Keratinocyte (primary cell): ENCODE measurements at regions not wholly inside any gene's neighbourhood (a gene's known extent, or its start where the extent isn't known, plus 50 kb on each side); places are given as distances from the start of the nearest gene placed in this dataset.

Experiments used
- DNase-seq: peaks from one replicate; pipeline ENCODE4 v3.0.0-alpha.2; 2011; ENCODE audit warnings: low read depth, missing footprints, low spot score
- FAIRE-seq: peaks from 2 replicates; lab custom pipeline; 2011; peaks lifted over from hg19 to GRCh38; lab: Jason Lieb, UNC
- H2AFZ ChIP-seq: 2 replicates; pipeline ENCODE4 v1.6.0; 2012; ENCODE audit warnings: low read length, control low read depth, inconsistent platforms; ENCODE audit not compliant: control insufficient read depth
- H3K27ac ChIP-seq: 2 replicates; pipeline ENCODE4 v1.5.1; 2011; ENCODE audit warnings: low read length; ENCODE audit not compliant: control insufficient read depth, insufficient read depth
- H3K27me3 ChIP-seq: 3 replicates; pipeline ENCODE4 v1.6.0; 2011; ENCODE audit warnings: low read length; ENCODE audit not compliant: control insufficient read depth, insufficient read depth; ENCODE audit errors: extremely low read depth
- H3K36me3 ChIP-seq, 2 experiments: 2 replicates in 1 of 2; 3 replicates in 1 of 2; pipeline ENCODE4 v1.5.1; 2011; ENCODE audit warnings: low read length in 2 of 2, mild to moderate bottlenecking in 1 of 2; ENCODE audit not compliant: control insufficient read depth in 2 of 2, insufficient read depth in 2 of 2; ENCODE audit errors: extremely low read depth in 1 of 2
- H3K4me1 ChIP-seq: 3 replicates; pipeline ENCODE4 v1.5.1; 2011; ENCODE audit warnings: low read length; ENCODE audit not compliant: control insufficient read depth, insufficient read depth; ENCODE audit errors: extremely low read depth
- H3K4me2 ChIP-seq: 3 replicates; pipeline ENCODE4 v1.6.0; 2011; ENCODE audit warnings: low read depth, low read length; ENCODE audit not compliant: control insufficient read depth, insufficient read depth; ENCODE audit errors: extremely low read depth
- H3K4me3 ChIP-seq, 3 experiments: fragments of 200-600 bp in 1 of 3; sonication (generic) in 1 of 3; 2 replicates in 2 of 3; 3 replicates in 1 of 3; pipeline ENCODE4 v1.5.1; 2011 to 2016; ENCODE audit warnings: low read length in 3 of 3, mild to moderate bottlenecking in 3 of 3, control low read depth in 2 of 3, inconsistent platforms in 1 of 3, low read depth in 1 of 3, mixed read lengths in 1 of 3, mixed run types in 1 of 3, moderate library complexity in 1 of 3; ENCODE audit not compliant: control insufficient read depth in 2 of 3, insufficient read depth in 2 of 3; ENCODE audit errors: extremely low read depth in 1 of 3
- H3K79me2 ChIP-seq: 2 replicates; pipeline ENCODE4 v1.6.0; 2012; ENCODE audit warnings: low read length; ENCODE audit not compliant: control insufficient read depth, insufficient read depth
- H3K9ac ChIP-seq: 3 replicates; pipeline ENCODE4 v1.6.0; 2011; ENCODE audit warnings: low read length; ENCODE audit not compliant: control insufficient read depth, insufficient read depth; ENCODE audit errors: extremely low read depth
- H3K9me1 ChIP-seq: 3 replicates; pipeline ENCODE4 v1.6.0; 2011; ENCODE audit warnings: low read length; ENCODE audit not compliant: control insufficient read depth, insufficient read depth; ENCODE audit errors: extremely low read depth
- H3K9me3 ChIP-seq: 2 replicates; pipeline ENCODE4 v1.5.1; 2012; ENCODE audit warnings: low read depth, low read length; ENCODE audit not compliant: control insufficient read depth
- H4K20me1 ChIP-seq: 3 replicates; pipeline ENCODE4 v1.6.0; 2011; ENCODE audit warnings: low read length; ENCODE audit not compliant: control insufficient read depth, insufficient read depth; ENCODE audit errors: extremely low read depth
- CTCF ChIP-seq, 3 experiments: IDR thresholded peaks in 1 of 3; conservative IDR thresholded peaks in 1 of 3; optimal IDR thresholded peaks in 1 of 3; 2 replicates in 2 of 3; 3 replicates in 1 of 3; pipeline versions ENCODE3 to v1.5.1; 2011; ENCODE audit warnings: low read length in 3 of 3, mild to moderate bottlenecking in 3 of 3, moderate library complexity in 2 of 3, control low read depth in 1 of 3, inconsistent platforms in 1 of 3; ENCODE audit not compliant: insufficient read depth in 2 of 3; ENCODE audit errors: extremely low read depth in 1 of 3
- EZH2 ChIP-seq: IDR thresholded peaks from one replicate; pipeline ENCODE4 v1.6.1; 2012; ENCODE audit warnings: inconsistent platforms, mild to moderate bottlenecking, low read length, moderate library complexity
- dilution Hi-C: fragments of 300-500 bp; cut with MboI; formaldehyde crosslinking; loops from one replicate; pipeline ENCODE4 v1.7.0; 2020; ENCODE audit warnings: low sequenced_read_pairs; ENCODE audit not compliant: extremely low pct_ligation_motif_present

GRCh38 chr22:48530666-48531065 lies 1297.0 kb downstream of the BRD1 start:
- Histone ChIP-seq H3K4me1 (no peaks in the 10 kb centered on the region), H3K79me2 (no peaks in the 10 kb centered on the region), H2AFZ (no peak overlapping the region), H4K20me1 (no peaks in the 10 kb centered on the region), H3K9me3 (peaks cover 14% of the 10 kb centered on the region), H3K36me3 (no peaks in the 10 kb centered on the region), H3K9ac (no peak overlapping the region), H3K4me2 (no peak overlapping the region), H3K27me3 (no peaks in the 10 kb centered on the region), H3K9me1 (no peaks in the 10 kb centered on the region), H3K4me3 (no peak overlapping the region), H3K27ac (no peak overlapping the region)
- no peak for DNase-seq
- dilution Hi-C loops: no loop called here
- no peak for TF ChIP-seq CTCF (optimal IDR thresholded peaks at IDR 0.05 in 1 of 3, IDR thresholded peaks at IDR 0.05 in 1 of 3, conservative IDR thresholded peaks at IDR 0.05 in 1 of 3; ENCODE audit: extremely low read depth in 1 of 3, insufficient read depth in 2 of 3, low read length in 3 of 3)
- TF ChIP-seq EZH2: no peak
- FAIRE-seq: no peak

GRCh38 chr22:48528221-48528915 lies 1299.3 kb downstream of the BRD1 start:
- Histone ChIP-seq H3K27ac (no peak overlapping the region), H3K4me3 (no peak overlapping the region), H3K9ac (no peak overlapping the region), H3K36me3 (no peaks in the 10 kb centered on the region), H3K9me1 (no peaks in the 10 kb centered on the region), H3K4me1 (no peaks in the 10 kb centered on the region), H2AFZ (no peak overlapping the region), H3K4me2 (no peak overlapping the region), H4K20me1 (no peaks in the 10 kb centered on the region), H3K27me3 (no peaks in the 10 kb centered on the region), H3K9me3 (peaks cover 19% of the 10 kb centered on the region), H3K79me2 (no peaks in the 10 kb centered on the region)
- dilution Hi-C loops: no loop called here
- no peak for FAIRE-seq
- no peak for TF ChIP-seq CTCF (optimal IDR thresholded peaks at IDR 0.05 in 1 of 3, IDR thresholded peaks at IDR 0.05 in 1 of 3, conservative IDR thresholded peaks at IDR 0.05 in 1 of 3; ENCODE audit: extremely low read depth in 1 of 3, insufficient read depth in 2 of 3, low read length in 3 of 3)
- TF ChIP-seq EZH2: no peak
- DNase-seq: no peak
